ENCODE measurements at regions not wholly inside any gene's neighbourhood (a gene's known extent, or its start where the extent isn't known, plus 50 kb on each side); places are given as distances from the start of the nearest gene placed in this dataset.
A peak's percentile ranks its signal among the peaks of the same experiment; 100 is the strongest.

- Histone ChIP-seq H3K4me3 (no peak overlapping the region), H3K27ac (no peak overlapping the region), H3K27me3 (peaks cover 0 to under 1% (median 0%) of the 10 kb centered on the region in 3 donors), H3K4me1 (peaks cover 0 to 20% of the 10 kb centered on the region in 2 donors), H3K9me3 (no peaks in the 10 kb centered on the region), H3K36me3 (no peaks in the 10 kb centered on the region)
- DNase-seq (no peak), ATAC-seq (no peak)
- intact Hi-C loops (cut with DNase I; ENCODE audit: low total_unique reads) (no loop called here), in situ Hi-C loops (cut with MboI; ENCODE audit: low sequenced_read_pairs in 4 of 4) (no loop called here)
- TF ChIP-seq CTCF (IDR thresholded peaks at IDR 0.05 in 4 of 5, conservative IDR thresholded peaks at IDR 0.05 in 1 of 5) (no peak), POLR2A (IDR thresholded peaks at IDR 0.05) (no peak)
These were observed 65.5 kb upstream of the OSMR start for GRCh38 chr5:38780316-38780715.

GRCh38 chr5:38780945-38781344 lies 64.9 kb upstream of the OSMR start:
- Histone ChIP-seq H3K36me3 (no peaks in the 10 kb centered on the region), H3K27ac (no peak overlapping the region), H3K4me3 (no peak overlapping the region), H3K4me1 (peaks cover 0 to 20% of the 10 kb centered on the region in 2 donors), H3K9me3 (no peaks in the 10 kb centered on the region), H3K27me3 (no peaks in the 10 kb centered on the region)
- intact Hi-C loops (cut with DNase I; ENCODE audit: low total_unique reads) (no loop called here), in situ Hi-C loops (cut with MboI; ENCODE audit: low sequenced_read_pairs in 4 of 4) (no loop called here)
- DNase-seq (peak; percentile 55 to 60), ATAC-seq (peak; percentile 39 to 62)
- TF ChIP-seq POLR2A (IDR thresholded peaks at IDR 0.05), result no peak
- TF ChIP-seq CTCF (IDR thresholded peaks at IDR 0.05 in 4 of 5, conservative IDR thresholded peaks at IDR 0.05 in 1 of 5), result peak in 2 of 5 experiments; percentile 32 to 34

DNA sequence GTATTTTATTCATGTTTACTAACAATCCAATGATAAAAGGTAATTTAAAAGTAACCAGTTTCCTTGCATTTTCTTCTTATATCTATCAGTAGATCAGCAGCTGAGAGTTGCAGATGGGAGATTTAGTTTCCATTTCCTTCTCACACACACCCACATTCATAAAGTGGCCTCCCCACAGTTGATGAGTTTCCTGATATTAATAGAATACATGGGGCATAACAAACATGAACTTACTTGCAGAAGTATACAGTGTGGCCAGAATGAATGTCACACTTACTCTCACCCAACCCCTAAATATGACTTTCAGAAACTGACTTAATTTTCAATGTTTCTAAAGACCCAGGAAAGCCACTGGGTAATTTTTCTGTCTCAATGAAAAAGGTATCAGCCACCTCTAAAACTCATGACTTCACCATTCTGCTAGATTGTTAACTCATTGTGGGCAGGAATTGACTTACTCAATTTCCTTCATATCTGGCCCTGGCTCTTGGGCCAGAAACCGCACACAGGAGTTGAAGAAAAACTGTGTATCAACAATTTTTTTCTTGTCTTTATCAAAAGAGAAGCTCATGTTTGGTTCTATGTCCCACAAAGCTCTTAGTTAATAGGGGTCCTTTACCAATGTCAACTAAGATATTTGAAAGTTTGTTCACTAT lies 63.5 kb upstream of the OSMR start:
- Histone ChIP-seq H3K36me3 (no peaks in the 10 kb centered on the region), H3K4me3 (no peak overlapping the region), H3K27me3 (no peaks in the 10 kb centered on the region), H3K9me3 (no peaks in the 10 kb centered on the region), H3K4me1 (peaks cover 0 to 20% of the 10 kb centered on the region in 2 donors), H3K27ac (peak overlapping the region in 3 of 4 donors; percentile 19 to 41 (median 35))
- DNase-seq (no peak), ATAC-seq (no peak)
- in situ Hi-C loops (cut with MboI; ENCODE audit: low sequenced_read_pairs in 4 of 4) (no loop called here), intact Hi-C loops (cut with DNase I; ENCODE audit: low total_unique reads) (no loop called here)
- no peak for TF ChIP-seq CTCF (IDR thresholded peaks at IDR 0.05 in 4 of 5, conservative IDR thresholded peaks at IDR 0.05 in 1 of 5)
- no peak for TF ChIP-seq POLR2A (IDR thresholded peaks at IDR 0.05)

DNA sequence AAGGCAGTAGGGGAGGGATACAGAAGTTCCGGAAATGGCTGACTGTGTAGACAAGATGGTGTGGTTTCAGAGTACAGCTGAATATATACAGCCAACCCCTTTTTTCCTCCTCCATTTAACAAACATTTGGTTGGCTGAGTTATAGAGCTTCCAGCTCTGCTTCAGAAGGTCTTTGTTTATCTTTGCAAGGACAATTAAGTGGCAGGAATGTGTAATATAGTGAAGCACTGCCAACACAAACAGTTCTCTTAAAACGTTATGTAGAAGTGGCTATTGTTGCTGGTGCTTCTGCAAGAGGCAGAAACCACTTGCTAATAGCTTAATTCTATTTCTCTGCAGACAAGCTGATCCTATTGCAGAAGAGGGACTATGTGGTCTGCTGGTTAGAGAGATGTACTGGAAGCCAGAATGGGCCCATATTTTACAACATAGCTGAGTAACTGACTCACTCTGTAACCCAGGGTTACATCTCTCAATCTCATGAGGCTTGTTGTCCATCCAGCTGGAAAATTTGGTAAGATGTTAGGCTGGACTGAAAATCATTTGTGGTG lies 62.7 kb upstream of the OSMR start:
- Histone ChIP-seq H3K4me1 (peaks cover 0 to 20% of the 10 kb centered on the region in 2 donors), H3K9me3 (no peaks in the 10 kb centered on the region), H3K4me3 (no peak overlapping the region), H3K27me3 (no peaks in the 10 kb centered on the region), H3K27ac (peak overlapping the region in 3 of 4 donors; percentile 35 to 47 (median 41)), H3K36me3 (no peaks in the 10 kb centered on the region)
- peak; percentile 33 to 46 for DNase-seq
- intact Hi-C loops (cut with DNase I; ENCODE audit: low total_unique reads) (no loop called here), in situ Hi-C loops (cut with MboI; ENCODE audit: low sequenced_read_pairs in 4 of 4) (no loop called here)
- TF ChIP-seq POLR2A (IDR thresholded peaks at IDR 0.05) (no peak), CTCF (IDR thresholded peaks at IDR 0.05 in 4 of 5, conservative IDR thresholded peaks at IDR 0.05 in 1 of 5) (peak in 1 of 5 experiments; percentile 17)
- ATAC-seq, result peak; percentile 87 to 95
